SK-N-SH (cell line): ENCODE measurements at regions not wholly inside any gene's neighbourhood (a gene's known extent, or its start where the extent isn't known, plus 50 kb on each side); places are given as distances from the start of the nearest gene placed in this dataset.

Experiments
- EP300 ChIP-seq, 2 experiments: IDR thresholded peaks; 2 replicates each; pipeline versions ENCODE4 v1.4.0 to v1.6.1; 2012; ENCODE audit warnings: borderline replicate concordance in 1 of 2, low read depth in 1 of 2, low read length in 1 of 2
- EZH2phosphoT487 ChIP-seq: fragments of 200-600 bp; sonication (generic); IDR thresholded peaks from 2 replicates; pipeline ENCODE4 v1.6.1; 2017; ENCODE audit warnings: low read depth, mixed run types, mild to moderate bottlenecking, antibody characterized with exemption, moderate library complexity, borderline replicate concordance
- FOSL2 ChIP-seq: IDR thresholded peaks from 2 replicates; pipeline ENCODE4 v1.4.0; 2012; ENCODE audit warnings: low read depth, mild to moderate bottlenecking, moderate library complexity, borderline replicate concordance
- FOXJ3 ChIP-seq: sonication (generic); formaldehyde crosslinking; IDR thresholded peaks from 2 replicates; pipeline ENCODE4 v1.5.1; 2020; ENCODE audit warnings: mild to moderate bottlenecking, missing genetic modification reagents
- POLR2AphosphoS5 ChIP-seq: IDR thresholded peaks from 2 replicates; pipeline ENCODE4 v1.6.1; 2012; ENCODE audit warnings: low read depth, low read length
- TAF1 ChIP-seq: IDR thresholded peaks from 2 replicates; pipeline ENCODE4 v1.6.1; 2012; ENCODE audit warnings: low read depth, mild to moderate bottlenecking, low read length, moderate library complexity, borderline replicate concordance
- TF ChIP-seq, protein P1 (sequence below): IDR thresholded peaks from 2 replicates; pipeline ENCODE4 v1.4.0; 2012; ENCODE audit warnings: low read depth
- TF ChIP-seq, protein P2 (sequence below): fragments of 200-600 bp; sonication (generic); IDR thresholded peaks from 2 replicates; pipeline ENCODE4 v1.6.1; 2017; ENCODE audit warnings: antibody characterized with exemption, mild to moderate bottlenecking, moderate library complexity
- TF ChIP-seq, protein P3 (sequence below): IDR thresholded peaks from 2 replicates; pipeline ENCODE4 v1.4.0; 2012; ENCODE audit warnings: low read depth, borderline replicate concordance
- TF ChIP-seq, protein P4 (sequence below): IDR thresholded peaks from 2 replicates; pipeline ENCODE4 v1.6.1; 2012; ENCODE audit warnings: mild to moderate bottlenecking, low read depth, low read length, moderate library complexity

DNA sequence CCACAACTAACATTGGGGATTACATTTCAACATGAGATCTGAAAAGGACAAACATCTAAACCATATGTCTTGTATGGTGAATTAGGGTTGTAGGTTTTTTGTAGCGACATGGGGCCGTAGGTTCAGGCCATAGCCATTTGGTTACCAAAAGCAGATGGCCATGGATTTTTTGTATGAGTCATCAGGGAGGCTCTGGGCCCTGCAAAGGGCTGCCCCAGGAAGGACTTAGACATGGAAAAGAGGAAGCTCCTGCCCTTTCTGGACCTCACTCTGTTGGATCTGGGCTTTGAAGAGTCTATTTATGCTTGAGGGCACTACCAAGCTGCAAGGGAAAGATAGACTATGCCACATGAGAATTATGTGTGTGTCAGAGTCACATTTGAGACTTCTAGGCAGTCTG lies 89.3 kb upstream of the DHRS4 start:
- TF ChIP-seq, protein P1, sequence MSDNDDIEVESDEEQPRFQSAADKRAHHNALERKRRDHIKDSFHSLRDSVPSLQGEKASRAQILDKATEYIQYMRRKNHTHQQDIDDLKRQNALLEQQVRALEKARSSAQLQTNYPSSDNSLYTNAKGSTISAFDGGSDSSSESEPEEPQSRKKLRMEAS: no peak
- TF ChIP-seq, protein P2, sequence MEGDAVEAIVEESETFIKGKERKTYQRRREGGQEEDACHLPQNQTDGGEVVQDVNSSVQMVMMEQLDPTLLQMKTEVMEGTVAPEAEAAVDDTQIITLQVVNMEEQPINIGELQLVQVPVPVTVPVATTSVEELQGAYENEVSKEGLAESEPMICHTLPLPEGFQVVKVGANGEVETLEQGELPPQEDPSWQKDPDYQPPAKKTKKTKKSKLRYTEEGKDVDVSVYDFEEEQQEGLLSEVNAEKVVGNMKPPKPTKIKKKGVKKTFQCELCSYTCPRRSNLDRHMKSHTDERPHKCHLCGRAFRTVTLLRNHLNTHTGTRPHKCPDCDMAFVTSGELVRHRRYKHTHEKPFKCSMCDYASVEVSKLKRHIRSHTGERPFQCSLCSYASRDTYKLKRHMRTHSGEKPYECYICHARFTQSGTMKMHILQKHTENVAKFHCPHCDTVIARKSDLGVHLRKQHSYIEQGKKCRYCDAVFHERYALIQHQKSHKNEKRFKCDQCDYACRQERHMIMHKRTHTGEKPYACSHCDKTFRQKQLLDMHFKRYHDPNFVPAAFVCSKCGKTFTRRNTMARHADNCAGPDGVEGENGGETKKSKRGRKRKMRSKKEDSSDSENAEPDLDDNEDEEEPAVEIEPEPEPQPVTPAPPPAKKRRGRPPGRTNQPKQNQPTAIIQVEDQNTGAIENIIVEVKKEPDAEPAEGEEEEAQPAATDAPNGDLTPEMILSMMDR: no peak
- TF ChIP-seq FOXJ3 (CRISPR knock-in tag): no peak
- no peak for TF ChIP-seq POLR2AphosphoS5
- TF ChIP-seq TAF1: no peak
- TF ChIP-seq EZH2phosphoT487: no peak
- TF ChIP-seq EP300 (IDR thresholded peaks at IDR 0.05; ENCODE audit: borderline replicate concordance in 1 of 2, low read depth in 1 of 2, low read length in 1 of 2): no peak
- TF ChIP-seq FOSL2: no peak
- TF ChIP-seq, protein P3, sequence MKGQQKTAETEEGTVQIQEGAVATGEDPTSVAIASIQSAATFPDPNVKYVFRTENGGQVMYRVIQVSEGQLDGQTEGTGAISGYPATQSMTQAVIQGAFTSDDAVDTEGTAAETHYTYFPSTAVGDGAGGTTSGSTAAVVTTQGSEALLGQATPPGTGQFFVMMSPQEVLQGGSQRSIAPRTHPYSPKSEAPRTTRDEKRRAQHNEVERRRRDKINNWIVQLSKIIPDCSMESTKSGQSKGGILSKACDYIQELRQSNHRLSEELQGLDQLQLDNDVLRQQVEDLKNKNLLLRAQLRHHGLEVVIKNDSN: no peak
- TF ChIP-seq, protein P4, sequence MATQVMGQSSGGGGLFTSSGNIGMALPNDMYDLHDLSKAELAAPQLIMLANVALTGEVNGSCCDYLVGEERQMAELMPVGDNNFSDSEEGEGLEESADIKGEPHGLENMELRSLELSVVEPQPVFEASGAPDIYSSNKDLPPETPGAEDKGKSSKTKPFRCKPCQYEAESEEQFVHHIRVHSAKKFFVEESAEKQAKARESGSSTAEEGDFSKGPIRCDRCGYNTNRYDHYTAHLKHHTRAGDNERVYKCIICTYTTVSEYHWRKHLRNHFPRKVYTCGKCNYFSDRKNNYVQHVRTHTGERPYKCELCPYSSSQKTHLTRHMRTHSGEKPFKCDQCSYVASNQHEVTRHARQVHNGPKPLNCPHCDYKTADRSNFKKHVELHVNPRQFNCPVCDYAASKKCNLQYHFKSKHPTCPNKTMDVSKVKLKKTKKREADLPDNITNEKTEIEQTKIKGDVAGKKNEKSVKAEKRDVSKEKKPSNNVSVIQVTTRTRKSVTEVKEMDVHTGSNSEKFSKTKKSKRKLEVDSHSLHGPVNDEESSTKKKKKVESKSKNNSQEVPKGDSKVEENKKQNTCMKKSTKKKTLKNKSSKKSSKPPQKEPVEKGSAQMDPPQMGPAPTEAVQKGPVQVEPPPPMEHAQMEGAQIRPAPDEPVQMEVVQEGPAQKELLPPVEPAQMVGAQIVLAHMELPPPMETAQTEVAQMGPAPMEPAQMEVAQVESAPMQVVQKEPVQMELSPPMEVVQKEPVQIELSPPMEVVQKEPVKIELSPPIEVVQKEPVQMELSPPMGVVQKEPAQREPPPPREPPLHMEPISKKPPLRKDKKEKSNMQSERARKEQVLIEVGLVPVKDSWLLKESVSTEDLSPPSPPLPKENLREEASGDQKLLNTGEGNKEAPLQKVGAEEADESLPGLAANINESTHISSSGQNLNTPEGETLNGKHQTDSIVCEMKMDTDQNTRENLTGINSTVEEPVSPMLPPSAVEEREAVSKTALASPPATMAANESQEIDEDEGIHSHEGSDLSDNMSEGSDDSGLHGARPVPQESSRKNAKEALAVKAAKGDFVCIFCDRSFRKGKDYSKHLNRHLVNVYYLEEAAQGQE: no peak
